ENCODE measurements at regions not wholly inside any gene's neighbourhood (a gene's known extent, or its start where the extent isn't known, plus 50 kb on each side); places are given as distances from the start of the nearest gene placed in this dataset.

DNA sequence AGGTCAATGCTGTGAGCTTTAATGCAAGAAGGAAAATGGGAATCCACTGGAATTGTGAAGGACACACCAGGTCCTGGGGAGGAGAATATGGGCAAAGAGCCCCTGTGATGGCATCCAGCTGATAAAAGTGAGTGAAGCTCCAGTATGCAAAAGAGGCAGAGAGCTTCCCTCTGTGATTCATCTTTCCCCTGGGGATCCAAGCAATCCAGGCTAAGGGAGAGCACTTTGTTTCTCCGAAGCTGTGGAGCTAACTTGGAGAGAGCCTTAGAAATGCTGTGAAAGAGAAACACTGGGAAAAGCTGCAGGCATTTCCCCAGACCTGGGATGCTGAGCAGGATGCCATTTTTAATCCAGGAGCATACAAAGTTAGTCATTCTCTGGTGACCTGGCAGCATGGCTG is 489.5 kb downstream of the SH2D4B start:
- H3F3A ChIP-seq (ENCODE audit: insufficient read depth, low read length) = no peaks in the 10 kb centered on the region
- no peaks in the 10 kb centered on the region for H3K36me3 ChIP-seq (ENCODE audit: insufficient read depth, low read length)
- H3K79me2 ChIP-seq (ENCODE audit: insufficient read depth, low read length) = no peaks in the 10 kb centered on the region
- no peaks in the 10 kb centered on the region for H3K9me3 ChIP-seq (ENCODE audit: low read length)
- no peaks in the 10 kb centered on the region for H3K27me3 ChIP-seq (ENCODE audit: insufficient read depth, low read length)
- no peaks in the 10 kb centered on the region for H3K9me2 ChIP-seq (ENCODE audit: low read depth, low read length)
- no peak overlapping the region for H3K9ac ChIP-seq (ENCODE audit: low read length)
- TF ChIP-seq, protein P1, sequence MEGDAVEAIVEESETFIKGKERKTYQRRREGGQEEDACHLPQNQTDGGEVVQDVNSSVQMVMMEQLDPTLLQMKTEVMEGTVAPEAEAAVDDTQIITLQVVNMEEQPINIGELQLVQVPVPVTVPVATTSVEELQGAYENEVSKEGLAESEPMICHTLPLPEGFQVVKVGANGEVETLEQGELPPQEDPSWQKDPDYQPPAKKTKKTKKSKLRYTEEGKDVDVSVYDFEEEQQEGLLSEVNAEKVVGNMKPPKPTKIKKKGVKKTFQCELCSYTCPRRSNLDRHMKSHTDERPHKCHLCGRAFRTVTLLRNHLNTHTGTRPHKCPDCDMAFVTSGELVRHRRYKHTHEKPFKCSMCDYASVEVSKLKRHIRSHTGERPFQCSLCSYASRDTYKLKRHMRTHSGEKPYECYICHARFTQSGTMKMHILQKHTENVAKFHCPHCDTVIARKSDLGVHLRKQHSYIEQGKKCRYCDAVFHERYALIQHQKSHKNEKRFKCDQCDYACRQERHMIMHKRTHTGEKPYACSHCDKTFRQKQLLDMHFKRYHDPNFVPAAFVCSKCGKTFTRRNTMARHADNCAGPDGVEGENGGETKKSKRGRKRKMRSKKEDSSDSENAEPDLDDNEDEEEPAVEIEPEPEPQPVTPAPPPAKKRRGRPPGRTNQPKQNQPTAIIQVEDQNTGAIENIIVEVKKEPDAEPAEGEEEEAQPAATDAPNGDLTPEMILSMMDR (IDR thresholded peaks at IDR 0.05; ENCODE audit: low read length) = no peak
- TF ChIP-seq EZH2 (IDR thresholded peaks at IDR 0.05; ENCODE audit: borderline replicate concordance, low read length) = no peak
- no peaks in the 10 kb centered on the region for H3K4me1 ChIP-seq (ENCODE audit: insufficient read depth, low read length, severe bottlenecking)
- no peak overlapping the region for H3K4me3 ChIP-seq (ENCODE audit: low read depth, low read length, poor library complexity, severe bottlenecking)
- H3K27ac ChIP-seq (ENCODE audit: low read depth, low read length, poor library complexity, severe bottlenecking) = no peak overlapping the region
- H4K20me1 ChIP-seq (ENCODE audit: insufficient read depth, low read length) = no peaks in the 10 kb centered on the region
- no peak overlapping the region for H2AFZ ChIP-seq (ENCODE audit: low read length)
- no peak overlapping the region for H3K4me2 ChIP-seq (ENCODE audit: low read length)

DNA sequence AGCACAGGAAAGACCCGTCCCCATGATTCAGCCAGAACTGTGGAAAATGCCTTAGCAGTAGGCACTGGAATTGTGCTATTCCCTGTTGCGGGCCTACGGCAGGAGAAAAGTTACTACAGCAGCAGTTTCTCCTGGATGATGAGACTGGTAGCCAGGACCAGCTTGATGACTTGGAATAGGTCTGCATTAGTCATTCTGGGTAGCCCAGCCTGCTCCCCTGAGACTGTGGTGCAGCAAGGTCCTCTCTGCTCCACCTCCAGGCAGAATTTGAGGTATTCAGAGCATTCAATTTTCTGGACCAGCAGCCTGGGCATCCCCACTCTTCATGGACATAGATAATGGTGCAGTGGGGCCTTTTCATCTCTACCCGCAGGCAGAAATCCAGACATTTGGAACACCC is 490.0 kb downstream of the SH2D4B start:
- Histone ChIP-seq H3K4me2 (ENCODE audit: low read length) (no peak overlapping the region), H2AFZ (ENCODE audit: low read length) (no peak overlapping the region), H3K9me3 (ENCODE audit: low read length) (no peaks in the 10 kb centered on the region), H3F3A (ENCODE audit: insufficient read depth, low read length) (no peaks in the 10 kb centered on the region), H3K27me3 (ENCODE audit: insufficient read depth, low read length) (no peaks in the 10 kb centered on the region), H3K9me2 (ENCODE audit: low read depth, low read length) (no peaks in the 10 kb centered on the region), H3K4me1 (ENCODE audit: insufficient read depth, low read length, severe bottlenecking) (no peaks in the 10 kb centered on the region), H3K4me3 (ENCODE audit: low read depth, low read length, poor library complexity, severe bottlenecking) (no peak overlapping the region), H3K79me2 (ENCODE audit: insufficient read depth, low read length) (no peaks in the 10 kb centered on the region), H3K27ac (ENCODE audit: low read depth, low read length, poor library complexity, severe bottlenecking) (no peak overlapping the region), H4K20me1 (ENCODE audit: insufficient read depth, low read length) (no peaks in the 10 kb centered on the region), H3K36me3 (ENCODE audit: insufficient read depth, low read length) (no peaks in the 10 kb centered on the region), H3K9ac (ENCODE audit: low read length) (no peak overlapping the region)
- TF ChIP-seq, protein P1 (IDR thresholded peaks at IDR 0.05; ENCODE audit: low read length) = no peak
- no peak for TF ChIP-seq EZH2 (IDR thresholded peaks at IDR 0.05; ENCODE audit: borderline replicate concordance, low read length)

DNA sequence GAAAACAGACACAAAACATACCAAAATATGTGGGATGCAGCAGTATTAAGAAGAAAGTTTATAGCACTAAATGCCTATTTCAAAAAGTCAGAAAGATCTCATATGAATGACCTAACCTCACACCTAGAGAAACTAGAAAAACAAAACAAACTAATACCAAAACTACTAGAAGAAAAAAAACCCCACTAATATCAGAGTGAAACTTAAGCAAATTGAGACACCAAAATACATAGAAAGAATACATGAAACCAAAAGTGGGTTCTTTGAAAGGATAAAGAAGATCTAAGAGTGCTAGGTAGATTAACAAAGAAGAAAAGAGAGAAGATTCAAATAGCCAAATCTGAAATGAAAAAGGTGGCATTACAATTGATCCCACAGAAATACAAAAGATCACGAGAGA is 494.1 kb downstream of the SH2D4B start:
- no peaks in the 10 kb centered on the region for H3F3A ChIP-seq (ENCODE audit: insufficient read depth, low read length)
- H3K4me1 ChIP-seq (ENCODE audit: insufficient read depth, low read length, severe bottlenecking) = no peaks in the 10 kb centered on the region
- H3K9ac ChIP-seq (ENCODE audit: low read length) = no peak overlapping the region
- H3K4me3 ChIP-seq (ENCODE audit: low read depth, low read length, poor library complexity, severe bottlenecking) = no peak overlapping the region
- H4K20me1 ChIP-seq (ENCODE audit: insufficient read depth, low read length) = no peaks in the 10 kb centered on the region
- no peaks in the 10 kb centered on the region for H3K27me3 ChIP-seq (ENCODE audit: insufficient read depth, low read length)
- H3K4me2 ChIP-seq (ENCODE audit: low read length) = no peak overlapping the region
- TF ChIP-seq EZH2 (IDR thresholded peaks at IDR 0.05; ENCODE audit: borderline replicate concordance, low read length) = no peak
- TF ChIP-seq, protein P1 (IDR thresholded peaks at IDR 0.05; ENCODE audit: low read length) = no peak
- H3K79me2 ChIP-seq (ENCODE audit: insufficient read depth, low read length) = no peaks in the 10 kb centered on the region
- H3K27ac ChIP-seq (ENCODE audit: low read depth, low read length, poor library complexity, severe bottlenecking) = no peak overlapping the region
- H3K9me3 ChIP-seq (ENCODE audit: low read length) = no peaks in the 10 kb centered on the region
- no peak overlapping the region for H2AFZ ChIP-seq (ENCODE audit: low read length)
- H3K9me2 ChIP-seq (ENCODE audit: low read depth, low read length) = no peaks in the 10 kb centered on the region
- no peaks in the 10 kb centered on the region for H3K36me3 ChIP-seq (ENCODE audit: insufficient read depth, low read length)
